GM18511 (cell line): ENCODE measurements at regions not wholly inside any gene's neighbourhood (a gene's known extent, or its start where the extent isn't known, plus 50 kb on each side); places are given as distances from the start of the nearest gene placed in this dataset.
"Not testable (repeated sequence)": the region's sequence is repeated elsewhere in the genome, so short reads cannot be mapped to it uniquely, and the experiment has no call there.

ENCODE experiments used
- ATAC-seq: cut with Tn5 transposase; IDR thresholded peaks from one replicate; pipeline ENCODE4 v1.9.1; 2021; ENCODE audit warnings: mild to moderate bottlenecking, moderate library complexity; ENCODE audit not compliant: unreplicated experiment

GRCh38 chr2:22902662-22903165 is 482.3 kb upstream of the KLHL29 start:
- ATAC-seq, result no peak

DNA sequence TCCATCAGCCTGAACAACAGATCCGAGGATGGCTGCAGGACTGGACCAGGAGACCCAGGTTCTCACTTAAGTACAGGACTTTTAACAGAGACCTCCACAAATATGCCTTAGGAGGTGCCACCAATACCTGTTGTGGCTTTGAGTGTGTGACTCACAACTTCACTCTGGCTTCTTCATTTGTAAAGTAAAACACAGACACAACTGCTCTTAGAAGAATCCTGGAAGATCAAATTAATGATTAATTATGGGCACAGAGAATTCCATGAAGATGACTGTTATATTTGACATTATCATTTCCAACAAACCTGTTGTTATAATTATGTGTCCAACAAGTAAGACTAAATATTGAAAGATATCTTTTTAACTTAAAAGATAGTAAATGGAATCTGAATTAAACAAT is 481.4 kb upstream of the KLHL29 start:
- ATAC-seq, result no peak

DNA sequence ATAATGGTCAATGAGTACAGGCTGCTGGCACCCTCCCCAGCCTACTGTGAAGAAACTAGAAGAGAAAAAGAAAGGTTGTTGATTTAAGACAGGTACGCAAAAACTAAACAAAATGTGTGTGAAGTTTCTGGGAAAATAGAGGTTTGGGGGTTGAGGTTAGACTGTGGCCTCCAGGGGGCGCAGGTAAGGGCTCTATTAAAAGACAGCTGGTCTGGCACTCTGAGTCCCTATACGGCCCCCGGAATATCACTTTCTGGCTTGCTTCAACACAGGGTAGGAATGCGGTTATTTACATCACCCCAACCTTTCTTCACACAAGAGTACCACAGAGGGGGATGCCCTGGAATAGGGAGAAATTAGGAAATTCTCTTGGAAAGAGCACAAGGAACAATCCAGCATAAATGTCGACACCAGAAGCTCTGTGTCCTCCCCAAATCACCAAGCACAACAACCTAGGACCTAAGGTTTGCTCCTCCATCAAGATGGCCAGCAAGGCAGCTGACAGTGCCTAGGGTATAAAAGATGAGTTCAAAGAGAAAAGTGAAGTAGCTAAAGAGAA is 480.8 kb upstream of the KLHL29 start:
- ATAC-seq, result peak; percentile 63

- ATAC-seq, result no peak
These were observed 477.6 kb upstream of the KLHL29 start for GRCh38 chr2:22907330-22907729.

DNA sequence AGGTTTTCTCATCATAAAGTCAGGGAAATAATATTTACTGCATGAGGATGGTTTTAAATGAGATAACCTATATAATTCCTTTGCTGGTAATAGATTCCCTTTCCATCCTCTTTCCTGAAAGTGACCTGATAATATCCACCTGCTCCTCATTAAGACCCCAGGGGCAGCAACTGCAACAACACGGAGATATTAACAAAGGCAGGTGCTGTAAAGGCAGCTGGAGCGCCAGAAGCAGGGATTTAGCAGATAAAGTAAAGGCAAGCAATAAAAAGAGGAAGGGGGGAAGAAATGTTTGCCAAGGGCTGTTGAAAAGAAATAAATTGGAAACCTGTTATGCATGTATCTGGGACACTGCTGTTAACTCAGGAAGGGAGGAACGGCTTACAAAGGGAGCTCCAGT is 472.6 kb upstream of the KLHL29 start:
- ATAC-seq, result no peak

DNA sequence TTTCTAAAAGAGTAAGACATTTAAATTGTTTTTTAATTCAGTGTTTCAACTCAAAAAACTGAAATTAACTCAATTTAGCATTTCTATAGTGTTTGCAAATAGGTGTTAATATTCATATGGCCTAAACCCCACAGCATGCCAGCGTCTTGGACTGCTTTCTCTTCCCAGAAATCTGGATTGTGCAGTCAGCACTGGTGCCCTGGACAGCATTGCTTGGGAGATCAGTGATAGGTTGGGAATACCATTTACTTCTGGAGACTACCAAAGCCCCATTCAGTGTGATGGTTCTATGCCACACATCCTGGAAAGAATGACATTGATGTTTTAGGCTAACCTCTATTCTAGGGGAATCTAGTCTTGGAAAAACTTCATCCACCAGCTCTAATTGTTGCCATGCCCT is 455.0 kb upstream of the KLHL29 start:
- ATAC-seq, result no peak

GRCh38 chr2:22930781-22931180 is 454.2 kb upstream of the KLHL29 start:
- ATAC-seq, result no peak

DNA sequence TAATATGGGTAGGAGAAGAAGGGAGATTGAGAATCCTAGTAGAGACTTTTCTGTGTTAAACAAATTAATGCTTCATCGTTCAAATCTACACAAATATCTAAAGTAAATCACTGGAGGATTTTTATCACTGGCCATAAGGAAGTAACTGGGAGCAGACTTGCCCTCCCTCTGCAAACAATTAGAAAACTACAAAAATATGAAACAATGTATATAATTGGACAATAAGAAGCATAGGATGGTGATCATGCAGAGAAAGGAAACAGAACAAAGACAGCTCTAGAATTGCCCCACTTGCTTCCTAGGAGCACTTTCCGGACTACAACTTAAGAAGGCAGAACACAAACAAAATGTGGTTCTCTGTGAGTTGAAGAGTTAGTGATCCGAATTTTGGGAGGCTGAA is 452.7 kb upstream of the KLHL29 start:
- ATAC-seq, result no peak

DNA sequence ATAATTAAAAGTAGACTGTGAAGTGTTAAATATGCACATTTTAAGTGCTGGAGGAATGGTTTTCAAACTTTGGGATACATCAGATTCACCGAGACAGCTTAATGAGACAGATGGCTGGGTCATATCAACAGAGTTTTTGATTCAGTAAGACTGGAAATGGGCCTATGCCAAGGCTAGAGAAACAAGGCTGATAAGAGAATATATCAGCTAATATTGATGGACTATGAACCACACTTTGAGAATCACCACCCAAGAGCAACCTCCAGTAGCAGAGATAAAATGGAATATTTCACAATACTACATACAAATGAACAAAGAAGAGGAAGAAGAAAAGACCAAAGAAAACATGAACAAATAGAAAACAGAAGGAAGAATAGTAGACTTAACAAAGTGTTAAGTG is 450.2 kb upstream of the KLHL29 start:
- ATAC-seq, result no peak

GRCh38 chr2:22942441-22942840 is 442.5 kb upstream of the KLHL29 start:
- ATAC-seq, result no peak

DNA sequence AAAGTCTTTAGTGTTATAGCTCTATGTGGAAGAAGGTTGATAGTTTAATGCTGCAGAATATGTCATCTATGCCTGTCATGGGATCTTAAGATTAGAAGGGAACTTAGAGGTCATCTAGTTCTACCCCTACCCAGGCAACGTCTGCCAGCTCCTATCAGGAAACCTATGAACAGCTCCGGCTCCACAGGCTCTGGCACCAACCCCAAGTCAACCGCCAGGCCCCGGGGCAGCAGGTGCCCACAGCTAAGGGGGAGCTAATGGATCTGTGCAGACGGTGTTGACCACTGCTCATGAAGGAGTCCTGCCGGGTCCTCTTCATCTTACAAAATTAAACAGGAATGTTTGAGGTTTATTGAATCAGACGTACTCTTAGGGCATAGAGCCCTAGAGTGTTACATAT is 440.8 kb upstream of the KLHL29 start:
- ATAC-seq, result no peak

- ATAC-seq, result no peak
These were observed 438.4 kb upstream of the KLHL29 start for GRCh38 chr2:22946553-22946952.

DNA sequence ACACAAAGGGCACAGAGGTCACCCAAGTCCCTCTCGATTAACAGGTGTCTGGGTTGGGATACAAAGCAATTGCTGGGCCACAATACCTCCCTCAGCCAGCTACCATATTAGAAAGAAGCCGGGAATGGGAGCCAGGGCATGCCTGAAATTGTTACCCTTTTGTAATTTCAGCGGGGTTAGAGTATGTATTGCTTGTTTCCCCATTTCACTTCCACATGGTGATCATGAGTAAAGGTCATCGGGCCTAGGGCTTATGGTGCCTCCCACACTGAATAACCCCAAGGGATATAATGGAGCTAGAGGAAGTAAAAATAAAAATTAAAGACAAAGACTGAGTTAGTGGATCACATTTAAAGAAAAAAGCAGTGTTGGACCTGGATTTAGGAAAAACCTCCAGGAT is 437.2 kb upstream of the KLHL29 start:
- ATAC-seq, result no peak

- no peak for ATAC-seq
These were observed 434.5 kb upstream of the KLHL29 start for GRCh38 chr2:22950431-22950830.

- ATAC-seq, result no peak
These were observed 432.2 kb upstream of the KLHL29 start for GRCh38 chr2:22952656-22953225.

DNA sequence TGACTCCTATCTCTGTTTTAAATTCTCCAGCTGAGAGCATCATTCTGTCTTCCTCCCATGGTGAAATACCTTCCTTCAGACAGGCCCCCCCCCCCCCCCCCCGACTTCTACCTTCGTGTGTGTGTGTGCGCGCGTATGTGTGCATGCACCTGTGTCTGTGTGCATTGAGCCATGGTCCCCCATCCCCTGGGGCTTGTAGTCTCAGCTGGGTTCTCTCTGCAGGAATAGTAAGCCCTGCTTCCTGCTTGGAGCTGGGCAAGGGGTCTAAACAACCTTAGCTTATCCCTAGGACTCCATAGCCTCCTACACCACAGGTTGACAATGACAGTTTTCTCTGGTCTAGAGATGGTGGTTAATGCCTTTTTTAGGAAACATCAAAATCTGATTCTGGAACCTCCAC is 427.5 kb upstream of the KLHL29 start:
- ATAC-seq, result no peak

DNA sequence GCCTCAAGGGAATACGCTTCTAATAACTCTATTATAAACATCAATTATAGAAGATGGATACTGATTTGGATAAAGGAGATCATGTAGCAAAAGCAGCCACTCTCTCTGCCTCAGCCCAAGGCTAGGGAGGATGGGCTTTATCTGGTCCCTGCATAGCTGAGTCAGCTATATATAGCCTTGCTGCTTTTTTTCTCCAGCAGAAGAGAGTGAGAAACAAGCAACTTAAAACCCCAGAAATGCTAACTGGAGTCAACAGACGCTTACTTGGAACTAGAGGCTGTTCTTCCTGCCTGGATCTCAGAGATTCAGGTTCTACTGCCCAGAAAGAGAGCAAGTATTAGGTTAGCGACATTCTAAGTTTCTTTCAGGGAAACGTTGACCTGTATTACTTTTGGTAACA is 426.7 kb upstream of the KLHL29 start:
- no peak for ATAC-seq

DNA sequence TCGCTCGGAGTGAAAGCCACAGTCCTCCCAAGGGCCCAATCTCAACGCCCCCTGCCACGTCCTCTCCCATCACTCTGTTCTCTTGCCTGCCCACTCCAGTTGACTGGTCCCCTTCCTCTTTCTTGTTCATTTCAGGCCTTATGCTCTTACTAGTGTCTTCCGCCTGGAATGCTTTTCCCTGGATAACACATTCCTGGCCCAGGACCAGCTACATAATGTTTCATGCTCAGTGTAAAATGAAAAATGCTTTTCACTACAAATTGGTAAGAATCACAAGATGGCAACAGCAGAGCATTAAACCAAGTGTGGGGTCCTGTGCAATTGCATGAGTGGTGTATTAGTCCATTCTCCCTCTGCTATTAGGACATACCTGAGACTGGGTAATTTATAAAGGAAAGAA is 417.2 kb upstream of the KLHL29 start:
- no peak for ATAC-seq

DNA sequence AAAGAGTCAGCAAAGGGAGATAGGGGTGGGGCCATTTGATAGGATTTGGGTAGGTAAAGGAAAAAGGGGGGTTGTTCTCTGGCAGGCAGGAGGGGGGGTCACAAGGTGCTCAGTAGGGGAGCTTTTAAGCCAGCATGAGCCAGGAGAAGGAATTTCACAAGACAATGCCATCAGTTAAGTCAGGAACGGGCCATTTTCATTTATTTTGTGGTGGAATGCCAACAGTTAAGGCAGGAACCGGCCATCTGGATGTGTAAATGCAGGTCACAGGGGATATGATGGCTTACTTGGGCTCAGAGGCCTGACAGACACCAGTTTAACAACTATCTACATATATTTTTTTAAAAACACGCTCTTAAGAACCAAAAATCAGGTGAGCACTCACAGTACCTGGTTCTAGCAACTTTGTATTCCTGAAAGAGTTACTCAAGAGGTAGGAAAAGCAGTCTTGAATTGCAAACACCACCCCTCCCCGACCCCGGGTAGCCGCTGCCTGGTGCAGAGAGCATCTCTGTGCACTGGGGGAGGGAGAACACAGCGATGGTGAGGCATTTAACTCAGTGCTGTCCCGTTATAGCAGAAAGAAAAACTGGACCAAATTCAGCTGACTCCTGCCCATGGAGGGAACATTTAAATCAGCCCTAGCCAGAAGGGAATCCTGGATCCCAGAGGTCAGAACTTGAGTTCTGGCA is 414.5 kb upstream of the KLHL29 start:
- ATAC-seq, result no peak

DNA sequence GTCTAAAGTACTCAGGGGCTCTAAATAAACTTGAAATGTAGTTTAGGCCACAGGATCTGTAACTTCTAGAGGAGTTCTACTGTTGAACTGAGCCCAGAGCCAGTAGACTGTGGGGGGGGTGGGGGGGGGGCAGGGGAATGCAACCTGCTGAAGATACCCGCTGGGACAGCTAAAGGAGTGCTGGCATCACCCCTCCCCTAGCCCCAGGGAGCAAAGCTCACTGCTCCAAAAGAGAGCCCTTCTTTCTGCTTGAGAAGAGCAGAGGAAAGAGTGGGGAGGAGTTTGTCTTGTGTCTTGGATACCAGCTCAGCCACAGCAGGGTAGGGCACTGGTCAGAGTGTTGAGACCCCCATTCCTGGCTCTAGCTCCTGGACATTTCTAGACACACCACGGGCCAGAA is 414.0 kb upstream of the KLHL29 start:
- ATAC-seq, result no peak

GRCh38 chr2:22981785-22982184 is 403.2 kb upstream of the KLHL29 start:
- no peak for ATAC-seq

- ATAC-seq, result not testable (repeated sequence)
These were observed 400.8 kb upstream of the KLHL29 start for GRCh38 chr2:22984152-22984551.

GRCh38 chr2:22990246-22990645 is 394.7 kb upstream of the KLHL29 start:
- ATAC-seq, result no peak
